ENCODE measurements at regions not wholly inside any gene's neighbourhood (a gene's known extent, or its start where the extent isn't known, plus 50 kb on each side); places are given as distances from the start of the nearest gene placed in this dataset.
A peak's percentile ranks its signal among the peaks of the same experiment; 100 is the strongest.

DNA sequence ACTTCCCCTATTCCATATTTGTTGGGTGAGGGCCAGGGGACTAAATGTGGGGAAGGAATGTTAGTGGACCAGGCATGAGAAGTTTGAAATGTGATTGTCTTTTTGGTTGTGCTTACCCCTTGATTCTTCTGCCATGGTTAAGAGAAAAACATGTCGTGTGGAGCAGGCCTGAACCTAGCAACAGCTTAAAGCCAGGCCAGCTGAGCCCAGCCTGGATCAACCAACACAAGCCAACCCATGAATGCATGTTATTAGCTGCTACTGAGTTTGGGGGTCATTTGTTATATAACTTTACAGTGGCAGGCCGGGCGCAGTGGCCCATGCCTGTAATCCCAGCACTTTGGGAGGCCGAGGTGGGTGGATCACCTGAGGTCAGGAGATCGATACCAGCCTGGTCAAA is 52.4 kb upstream of the TRIO start:
- DNase-seq (ENCODE audit: low read depth), result no peak

DNA sequence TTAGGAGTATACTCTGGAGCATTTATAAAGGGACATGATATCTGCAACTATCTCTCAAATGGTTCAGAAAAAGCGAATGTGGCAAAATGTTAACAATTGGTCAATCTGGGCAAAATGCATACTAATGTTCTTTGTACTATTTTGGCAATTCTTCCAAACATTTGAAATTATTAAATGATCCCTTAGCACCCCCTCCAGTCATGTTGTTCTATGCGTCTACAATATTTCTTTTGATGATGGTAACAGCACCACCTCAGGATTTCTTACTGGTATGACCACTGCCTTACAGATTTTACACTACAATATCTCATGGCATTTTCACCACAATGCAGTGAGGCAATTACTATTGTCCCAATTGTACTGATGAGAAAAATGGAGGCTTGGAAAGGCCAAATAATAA is 52.9 kb upstream of the TRIO start:
- peak; percentile 10 for DNase-seq (ENCODE audit: low read depth)

DNA sequence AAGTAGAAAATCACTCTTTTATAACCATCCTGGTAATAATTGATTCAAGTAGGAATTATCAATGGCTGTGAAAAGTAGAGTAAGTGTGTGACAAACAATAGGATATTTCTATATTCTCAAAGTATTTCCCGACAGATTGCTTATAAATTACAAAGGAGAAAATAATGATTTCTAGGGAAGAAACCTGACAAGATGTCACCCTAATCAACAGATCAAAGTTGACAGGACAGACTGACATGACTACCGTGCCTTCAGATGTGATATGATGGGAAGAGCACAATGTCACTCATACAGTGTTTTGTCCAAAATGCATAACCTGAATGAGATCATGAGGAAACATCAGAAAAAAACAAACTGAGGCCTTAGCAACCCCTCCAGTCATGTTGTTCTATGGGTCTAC is 53.9 kb upstream of the TRIO start:
- no peak for DNase-seq (ENCODE audit: low read depth)

DNA sequence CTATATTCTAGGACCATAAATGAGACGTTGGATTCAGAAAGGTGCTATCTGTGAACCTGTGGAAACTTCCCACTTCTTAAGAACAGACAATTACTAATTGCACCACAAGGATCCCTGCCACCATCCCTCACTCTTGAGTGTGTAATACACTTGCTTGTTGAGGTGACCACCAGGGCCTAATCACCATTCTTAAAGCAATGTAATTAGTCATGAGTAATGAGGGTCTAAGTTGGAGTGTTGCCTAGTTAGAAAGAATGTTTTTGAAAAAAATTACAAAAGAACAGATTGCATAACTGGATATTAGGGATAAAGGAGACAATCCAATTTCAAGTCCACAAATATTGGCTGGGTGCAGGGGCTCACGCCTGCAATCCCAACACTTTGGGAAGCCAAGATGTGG is 56.9 kb upstream of the TRIO start:
- no peak for DNase-seq (ENCODE audit: low read depth)

DNA sequence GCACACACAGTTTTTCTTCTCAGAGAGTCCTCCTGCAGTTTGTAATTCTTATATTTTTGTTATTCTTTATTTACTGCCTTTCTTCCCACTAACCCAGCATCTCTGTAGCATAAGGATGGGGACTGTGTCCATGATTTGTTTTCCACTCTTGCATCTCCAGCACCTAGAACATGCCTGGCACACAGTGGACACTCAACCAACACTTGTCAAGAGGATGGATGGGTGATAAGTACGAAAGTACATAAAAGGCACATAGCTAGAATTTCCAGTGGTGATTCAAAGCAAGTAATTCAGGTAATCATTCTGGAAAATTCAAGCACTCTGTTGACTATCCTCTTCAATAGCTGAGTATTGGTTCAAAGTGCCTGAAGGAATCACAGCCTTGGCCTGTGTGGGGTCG is 60.2 kb upstream of the TRIO start:
- DNase-seq (ENCODE audit: low read depth), result no peak

DNA sequence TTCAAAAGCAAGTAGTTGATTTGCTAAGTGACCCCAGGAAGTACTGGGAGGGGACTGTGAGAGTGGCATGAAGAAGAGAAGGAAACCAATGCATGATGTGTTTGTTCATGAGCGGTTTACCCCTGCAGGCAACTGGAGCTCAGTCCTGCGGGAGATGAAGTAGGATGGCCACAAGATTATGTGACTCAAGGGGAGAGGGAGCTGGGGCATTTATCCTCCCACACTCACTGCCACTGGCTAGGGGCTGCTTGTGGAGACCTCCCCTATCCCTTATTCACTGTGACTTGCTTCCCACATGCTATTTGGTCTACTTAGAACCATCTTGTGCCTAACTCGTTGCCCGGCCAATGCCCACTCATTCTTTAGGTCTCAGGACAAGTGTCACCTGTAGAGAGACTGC is 60.6 kb upstream of the TRIO start:
- DNase-seq (ENCODE audit: low read depth), result no peak

DNA sequence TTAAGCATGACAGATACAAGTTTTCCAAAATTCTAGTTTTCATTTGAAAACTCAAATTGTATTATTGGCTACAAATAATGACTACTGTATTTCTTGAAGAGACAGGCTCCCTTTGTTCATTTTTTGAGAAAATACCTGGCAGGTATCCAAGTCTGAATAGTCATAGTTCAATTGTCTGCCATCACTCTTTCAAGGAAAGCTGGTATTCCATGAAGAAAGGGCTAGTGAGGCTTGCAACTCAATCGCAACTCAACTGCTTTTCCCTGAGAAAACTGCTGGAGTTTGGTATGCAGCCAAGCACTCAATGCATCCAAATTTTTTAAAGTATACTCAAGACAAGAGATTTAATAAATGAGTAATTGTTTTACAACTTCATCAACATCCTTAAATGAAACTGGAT is 61.4 kb upstream of the TRIO start:
- DNase-seq (ENCODE audit: low read depth), result peak; percentile 23

DNA sequence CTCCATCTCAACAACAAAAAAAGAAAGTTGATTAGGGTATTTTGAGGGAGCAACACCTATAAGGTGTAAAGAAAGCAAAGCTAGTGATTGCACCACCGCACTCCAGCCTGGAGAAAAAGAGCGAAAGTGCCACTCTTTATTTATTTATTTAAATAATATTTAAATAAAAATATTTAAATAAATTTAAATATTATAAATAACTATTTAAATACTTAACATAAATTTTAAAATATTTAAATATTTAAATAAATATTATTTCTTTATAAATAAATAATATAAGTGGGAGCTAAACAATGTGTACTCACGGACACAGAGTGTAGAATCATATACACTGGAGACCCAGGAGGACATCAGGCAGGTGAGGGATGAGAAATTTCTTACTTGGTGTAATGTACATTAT is 64.4 kb upstream of the TRIO start:
- no peak for DNase-seq (ENCODE audit: low read depth)

DNA sequence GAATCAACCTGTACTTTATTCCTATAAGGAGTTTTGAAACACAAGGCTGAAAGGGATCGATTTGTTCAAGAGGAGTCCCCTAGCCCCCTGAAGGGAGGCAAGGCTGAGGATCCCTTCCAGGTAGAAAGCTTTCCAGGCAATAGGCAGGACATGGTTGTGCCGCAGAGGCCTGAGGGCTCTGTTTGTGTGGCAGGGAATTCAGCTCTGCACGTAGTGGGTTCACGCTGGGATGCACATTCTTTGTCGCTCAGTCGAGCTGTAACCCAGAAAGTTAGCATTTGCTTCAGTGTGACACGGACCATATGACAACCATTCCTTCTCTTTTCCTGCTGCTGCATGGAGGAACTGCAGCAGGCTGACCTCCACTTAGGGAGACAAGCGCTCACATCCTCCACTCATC is 65.6 kb upstream of the TRIO start:
- no peak for DNase-seq (ENCODE audit: low read depth)

DNA sequence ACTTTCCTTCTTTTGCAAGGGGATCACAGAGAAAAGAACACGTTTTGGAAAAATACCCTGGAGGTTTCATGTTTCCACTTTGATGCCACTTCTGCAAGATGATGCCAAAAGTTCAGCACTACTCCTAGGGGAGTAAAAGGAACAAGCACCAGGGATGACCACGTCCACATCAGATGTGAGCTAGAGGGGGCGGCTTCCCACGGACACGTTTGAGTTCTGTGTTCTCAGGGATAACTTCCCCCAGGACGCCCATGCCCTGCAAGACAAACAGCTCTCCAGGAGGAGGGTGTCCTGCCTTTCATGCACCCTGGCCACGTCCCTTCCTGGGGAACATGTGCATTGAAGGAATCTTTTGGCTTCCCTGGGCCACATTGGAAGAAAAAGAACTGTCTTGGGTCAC is 66.6 kb upstream of the TRIO start:
- no peak for DNase-seq (ENCODE audit: low read depth)

DNA sequence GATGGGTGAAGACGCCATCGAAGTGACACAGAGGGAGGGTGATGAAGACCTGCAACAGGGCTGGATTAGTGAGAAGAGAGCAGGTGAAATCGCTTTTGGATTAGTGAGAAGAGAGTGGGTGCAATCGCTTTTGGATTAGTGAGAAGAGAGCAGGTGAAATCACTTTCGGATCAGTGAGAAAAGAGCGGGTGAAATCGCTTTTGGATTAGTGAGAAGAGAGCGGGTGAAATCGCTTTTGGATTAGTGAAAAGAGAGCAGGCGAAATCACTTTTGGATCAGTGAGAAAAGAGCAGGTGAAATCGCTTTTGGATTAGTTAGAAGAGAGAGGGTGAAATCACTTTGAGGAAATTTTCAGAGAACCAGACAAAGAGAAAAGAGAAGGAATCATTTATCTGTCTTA is 67.2 kb upstream of the TRIO start:
- no peak for DNase-seq (ENCODE audit: low read depth)

DNA sequence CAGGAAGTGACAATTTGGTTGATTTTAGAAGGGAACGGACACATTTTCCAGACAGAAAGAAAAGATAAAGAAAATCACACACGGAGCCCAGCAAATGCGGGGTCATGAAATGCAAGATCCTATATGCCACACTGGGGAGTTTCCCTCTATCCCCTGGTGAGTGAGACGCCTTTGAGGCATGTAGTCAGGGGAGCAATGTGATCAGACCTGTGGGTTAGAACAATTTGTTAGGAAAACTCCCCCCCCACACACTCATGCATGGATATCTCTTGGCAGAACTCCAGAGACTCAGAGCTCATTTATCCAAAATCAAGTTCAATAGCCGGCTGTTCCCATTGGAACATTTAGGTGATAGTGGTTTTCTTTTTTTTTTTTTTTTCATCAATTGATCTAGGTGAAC is 71.7 kb upstream of the TRIO start:
- peak; percentile 55 for DNase-seq (ENCODE audit: low read depth)

DNA sequence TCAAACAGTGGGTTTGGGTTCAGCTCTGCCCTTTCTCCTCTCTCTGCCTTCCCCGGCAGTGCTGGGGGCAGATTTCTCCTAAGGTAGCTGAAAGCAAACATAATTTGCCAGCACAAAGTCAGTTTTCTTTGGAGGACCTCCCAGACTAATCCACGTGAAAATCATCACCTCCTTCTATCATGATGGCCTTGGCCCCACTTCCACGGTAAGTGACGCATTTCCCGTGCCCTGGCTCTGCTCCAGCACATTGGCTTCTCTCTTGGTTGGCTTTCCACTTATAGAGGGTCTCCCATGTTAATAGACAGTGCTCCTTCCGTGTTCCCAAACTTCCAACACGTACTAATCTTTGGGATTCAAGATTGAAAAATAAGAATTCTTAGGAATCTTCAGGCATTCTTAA is 74.1 kb upstream of the TRIO start:
- no peak for DNase-seq (ENCODE audit: low read depth)

DNA sequence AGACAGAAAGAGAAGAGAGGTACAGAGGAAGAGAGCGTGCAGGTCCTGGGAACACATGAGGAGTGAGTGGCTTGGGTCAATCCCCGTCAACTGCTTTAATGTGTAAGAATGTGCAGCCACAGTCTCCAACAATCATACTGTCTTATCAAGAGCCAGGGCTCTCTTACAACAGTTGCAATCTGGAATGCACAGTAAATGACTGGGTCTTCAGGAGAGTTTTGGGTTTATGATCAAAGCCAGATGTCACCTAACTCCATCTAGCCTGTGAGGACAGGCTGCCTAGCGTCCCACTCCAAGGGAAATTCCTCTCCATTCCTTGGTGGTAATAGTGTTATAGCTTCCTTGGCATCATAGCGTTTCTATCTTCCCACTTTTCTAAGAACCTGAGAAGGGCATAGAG is 75.0 kb upstream of the TRIO start:
- no peak for DNase-seq (ENCODE audit: low read depth)

DNA sequence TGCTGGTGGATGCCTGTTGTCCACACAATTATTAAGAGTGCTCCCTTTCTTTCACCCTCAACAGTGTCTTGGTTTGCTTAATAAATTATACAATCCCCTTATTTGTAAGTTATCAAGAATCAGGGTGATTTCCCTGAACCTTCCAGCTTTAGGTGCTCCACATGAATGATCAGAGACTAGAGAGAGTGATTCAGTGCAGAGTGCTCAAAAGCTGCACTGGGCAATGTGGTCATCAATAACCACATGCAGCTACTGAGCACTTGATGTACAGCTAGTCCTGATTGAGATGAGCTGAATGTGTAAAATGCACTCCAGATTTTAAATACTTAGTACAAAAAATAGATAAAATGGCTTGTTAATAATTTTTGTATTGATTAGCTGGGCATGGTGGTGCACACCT is 76.8 kb upstream of the TRIO start:
- DNase-seq (ENCODE audit: low read depth), result no peak

DNA sequence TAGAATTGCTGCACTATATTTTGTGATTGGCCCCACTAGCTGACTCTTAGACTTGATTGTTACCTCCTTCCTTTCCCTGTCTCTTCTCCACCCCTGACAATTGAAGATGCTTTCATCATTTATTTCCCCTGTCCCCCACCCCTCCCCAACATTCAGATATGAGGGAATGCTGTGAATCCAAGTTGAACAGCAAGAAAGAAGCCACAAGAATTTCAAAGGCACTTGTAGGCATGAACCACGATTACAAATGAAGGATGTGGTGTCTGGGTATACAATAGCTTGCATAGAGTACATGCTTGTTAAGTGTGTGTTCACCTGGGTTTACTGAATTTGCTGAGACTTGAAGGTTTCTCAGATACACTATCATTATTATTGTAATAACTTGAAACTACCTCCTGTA is 78.3 kb upstream of the TRIO start:
- peak; percentile 63 for DNase-seq (ENCODE audit: low read depth)

DNA sequence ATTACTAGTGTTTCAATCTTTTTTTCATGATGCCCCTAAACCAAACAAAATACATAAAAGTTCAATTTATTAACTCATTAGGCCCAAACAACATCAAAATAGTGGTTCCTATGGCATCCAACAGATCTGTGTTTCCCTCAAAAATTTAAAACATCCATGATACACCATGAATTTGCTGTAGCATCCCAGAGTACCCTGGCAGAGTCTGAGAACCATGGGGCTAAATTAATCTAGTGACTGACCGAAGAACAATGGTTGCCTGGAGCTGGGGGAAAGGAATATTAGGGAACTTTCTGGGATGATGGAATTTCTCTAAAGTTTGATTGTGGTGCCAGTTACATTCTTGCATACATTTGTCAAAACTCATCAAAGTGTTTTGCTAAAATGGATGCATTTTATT is 79.5 kb upstream of the TRIO start:
- peak; percentile 54 for DNase-seq (ENCODE audit: low read depth)

DNA sequence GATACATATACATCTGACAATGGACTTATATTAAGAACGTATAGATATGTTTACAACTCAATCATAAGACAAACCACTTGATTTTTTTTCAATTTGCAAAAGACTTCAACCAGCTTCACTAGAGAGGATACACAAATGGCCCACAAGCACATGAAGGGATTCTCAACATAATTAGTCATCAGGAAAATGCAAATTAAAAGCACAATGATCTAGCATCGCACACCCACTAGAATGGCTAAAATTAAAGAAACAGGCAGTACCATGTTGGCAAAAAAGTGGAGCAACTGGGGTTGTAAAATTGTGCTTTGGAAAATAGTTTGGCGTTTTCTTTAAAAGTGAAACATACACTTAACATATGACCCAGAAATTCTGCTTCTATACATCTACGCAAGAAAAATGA is 80.0 kb upstream of the TRIO start:
- DNase-seq (ENCODE audit: low read depth), result peak; percentile 79

DNA sequence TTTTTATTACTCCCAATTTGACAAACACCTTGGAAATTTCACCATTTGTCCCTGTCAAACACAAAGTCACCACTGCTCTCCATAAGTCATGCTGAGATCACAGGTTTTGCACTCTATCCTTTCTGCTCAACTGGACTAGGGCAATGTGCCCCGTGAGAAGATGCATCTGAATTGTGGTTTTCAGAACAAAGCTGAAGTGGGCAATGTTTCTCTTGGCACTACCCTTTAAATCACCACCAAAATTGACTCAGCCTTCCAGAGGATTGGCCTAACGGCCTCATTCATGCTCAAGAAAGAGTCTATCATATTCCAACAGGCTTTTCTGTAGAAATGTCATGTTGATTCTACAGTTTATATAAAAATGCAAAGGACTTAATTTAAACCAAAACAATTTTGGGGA is 81.0 kb upstream of the TRIO start:
- DNase-seq (ENCODE audit: low read depth), result peak; percentile 93

DNA sequence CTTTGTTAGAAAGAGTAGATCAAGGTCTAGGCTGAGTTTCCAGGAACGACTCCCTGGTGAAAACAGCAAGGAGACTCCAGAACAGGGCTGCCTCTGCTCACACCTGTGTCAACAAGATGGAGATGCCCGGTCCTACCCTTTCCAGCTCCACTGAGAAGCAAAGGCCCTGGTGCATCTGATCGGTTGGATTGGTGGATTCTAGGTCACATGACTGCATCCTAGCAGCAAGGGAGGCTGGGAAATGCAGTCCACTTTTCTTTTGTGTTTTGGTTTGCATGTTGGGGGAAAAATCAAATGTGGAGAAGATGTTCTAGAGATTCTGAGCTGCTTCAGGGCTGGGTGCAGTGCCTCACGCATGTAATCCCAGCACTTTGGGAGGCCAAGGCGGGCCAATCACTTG is 82.0 kb upstream of the TRIO start:
- DNase-seq (ENCODE audit: low read depth), result peak; percentile 50

DNA sequence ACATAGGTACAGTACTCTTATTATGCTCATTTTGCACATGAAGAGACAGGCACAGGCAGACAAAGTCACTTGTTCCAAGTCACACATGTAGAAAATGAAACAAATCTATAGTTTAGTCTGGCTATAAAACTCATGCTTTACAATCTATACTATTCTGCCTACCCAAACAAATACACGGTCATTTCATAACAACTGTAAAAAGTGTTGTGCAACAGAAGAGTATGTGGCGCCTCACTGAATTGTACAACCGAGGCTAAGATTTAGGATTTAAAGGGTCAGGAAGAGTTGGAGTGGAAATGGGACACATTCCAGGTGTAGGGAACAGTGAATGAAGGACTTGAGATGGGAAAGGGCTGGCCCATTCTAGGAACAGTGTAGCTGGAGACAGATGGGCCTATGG is 82.9 kb upstream of the TRIO start:
- no peak for DNase-seq (ENCODE audit: low read depth)

DNA sequence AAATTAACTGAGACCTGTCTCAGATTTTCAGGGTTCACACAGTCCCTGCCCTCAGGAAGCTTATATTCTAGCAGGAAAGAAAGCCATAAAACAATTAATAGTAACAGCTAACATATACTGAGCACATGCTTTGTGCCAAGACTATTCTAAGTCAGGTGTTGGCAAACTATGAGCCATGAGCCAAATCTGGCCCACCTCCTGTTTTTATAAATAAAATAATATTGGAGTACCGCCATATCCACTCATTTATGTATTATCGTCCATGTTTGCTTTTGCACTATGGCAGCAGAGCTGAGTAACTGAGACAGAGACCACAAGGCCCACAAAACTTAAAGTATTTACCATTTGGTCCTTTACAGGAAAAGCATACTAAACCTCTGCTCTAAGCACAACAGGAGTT is 83.3 kb upstream of the TRIO start:
- DNase-seq (ENCODE audit: low read depth), result no peak

DNA sequence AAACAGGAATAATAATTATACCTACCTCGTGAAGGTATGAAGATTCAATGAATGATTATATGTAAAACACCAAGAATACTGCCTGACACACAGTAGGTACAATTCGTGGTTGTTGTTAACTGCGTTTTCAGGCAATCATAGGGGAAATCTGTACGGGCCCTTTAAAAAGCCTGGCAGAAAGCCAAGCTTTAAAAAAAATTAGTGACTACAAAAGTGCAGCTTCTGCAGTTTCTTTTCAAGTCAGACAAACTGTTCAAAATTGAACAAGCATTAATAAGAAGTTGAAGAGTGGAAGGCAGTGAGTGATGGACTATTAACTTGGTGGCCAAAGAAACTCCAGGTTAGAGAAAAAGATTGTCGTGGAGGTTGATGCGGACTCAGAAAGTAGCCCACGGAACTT is 85.9 kb upstream of the TRIO start:
- DNase-seq (ENCODE audit: low read depth), result no peak

DNA sequence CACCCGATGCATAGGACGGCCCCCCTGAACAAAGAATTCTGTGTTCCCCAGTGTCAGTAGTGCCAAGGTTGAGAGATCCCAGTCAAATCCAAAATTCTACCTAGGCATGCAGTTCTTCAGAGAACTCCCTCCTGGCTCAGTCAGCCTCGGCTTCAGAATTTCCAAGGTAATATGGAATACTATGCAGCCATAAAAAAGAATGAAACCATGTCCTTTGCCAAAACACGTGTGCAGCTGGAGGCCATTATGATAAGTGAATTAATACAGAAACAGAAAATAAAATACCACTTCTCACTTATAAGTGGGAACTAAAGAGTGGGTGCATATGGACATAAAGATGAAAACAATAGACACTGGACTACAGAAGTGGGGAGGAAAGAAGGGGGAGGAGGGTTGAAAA is 87.1 kb upstream of the TRIO start:
- DNase-seq (ENCODE audit: low read depth), result no peak
